ENCODE measurements at regions not wholly inside any gene's neighbourhood (a gene's known extent, or its start where the extent isn't known, plus 50 kb on each side); places are given as distances from the start of the nearest gene placed in this dataset.

DNA sequence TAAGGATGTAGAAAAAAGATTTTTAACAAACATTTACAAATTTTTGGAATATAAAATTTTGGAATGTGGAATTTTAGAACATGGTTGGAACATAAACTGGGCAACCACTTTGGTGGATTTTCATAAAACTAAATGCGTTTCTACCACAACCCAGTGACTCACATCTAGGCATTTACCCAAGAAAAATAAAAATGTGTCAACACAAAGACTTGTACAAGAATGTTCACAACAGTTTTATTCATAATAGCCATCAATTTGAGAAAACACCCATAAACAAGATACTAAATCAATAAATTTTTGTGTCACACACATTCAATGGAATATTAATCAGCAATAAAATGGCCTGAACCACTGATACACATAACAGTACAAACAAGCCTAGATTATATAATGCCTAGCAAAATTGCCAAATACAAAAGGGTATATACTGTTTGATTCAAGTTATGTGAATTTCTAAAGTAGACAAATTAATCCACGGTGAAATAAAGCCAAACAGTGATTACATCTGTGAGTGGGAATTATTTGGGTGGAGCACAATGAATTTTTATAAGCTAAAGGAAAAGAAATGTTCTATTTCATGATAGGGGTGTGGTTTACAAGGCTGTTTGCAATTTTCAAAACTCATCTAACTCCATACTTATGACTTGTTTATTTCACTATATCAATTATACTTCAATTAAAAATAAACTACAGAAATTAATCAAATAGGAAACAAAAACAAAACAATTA, 415.2 kb upstream of the OR4E1 start:
- no peak for DNase-seq

DNA sequence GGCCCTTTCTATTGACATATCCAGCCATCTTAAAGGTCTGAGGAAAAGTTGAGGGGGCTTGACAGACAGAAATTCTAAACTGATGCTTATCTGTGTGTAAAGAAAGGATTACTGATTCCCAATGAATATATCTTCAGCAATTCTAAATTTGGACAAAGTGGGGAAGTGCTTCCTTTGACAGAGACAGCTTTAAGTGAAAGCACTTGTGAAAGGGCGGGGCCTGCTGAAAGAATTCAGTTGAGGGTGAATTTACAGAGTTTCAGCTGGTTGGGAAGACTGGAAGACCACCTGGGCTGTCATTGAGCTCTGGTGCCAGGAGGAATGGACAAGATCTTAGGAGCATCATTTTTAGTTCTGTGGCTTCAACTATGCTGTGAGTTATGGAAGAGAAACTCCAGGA, 412.5 kb upstream of the OR4E1 start:
- no peak for DNase-seq

DNA sequence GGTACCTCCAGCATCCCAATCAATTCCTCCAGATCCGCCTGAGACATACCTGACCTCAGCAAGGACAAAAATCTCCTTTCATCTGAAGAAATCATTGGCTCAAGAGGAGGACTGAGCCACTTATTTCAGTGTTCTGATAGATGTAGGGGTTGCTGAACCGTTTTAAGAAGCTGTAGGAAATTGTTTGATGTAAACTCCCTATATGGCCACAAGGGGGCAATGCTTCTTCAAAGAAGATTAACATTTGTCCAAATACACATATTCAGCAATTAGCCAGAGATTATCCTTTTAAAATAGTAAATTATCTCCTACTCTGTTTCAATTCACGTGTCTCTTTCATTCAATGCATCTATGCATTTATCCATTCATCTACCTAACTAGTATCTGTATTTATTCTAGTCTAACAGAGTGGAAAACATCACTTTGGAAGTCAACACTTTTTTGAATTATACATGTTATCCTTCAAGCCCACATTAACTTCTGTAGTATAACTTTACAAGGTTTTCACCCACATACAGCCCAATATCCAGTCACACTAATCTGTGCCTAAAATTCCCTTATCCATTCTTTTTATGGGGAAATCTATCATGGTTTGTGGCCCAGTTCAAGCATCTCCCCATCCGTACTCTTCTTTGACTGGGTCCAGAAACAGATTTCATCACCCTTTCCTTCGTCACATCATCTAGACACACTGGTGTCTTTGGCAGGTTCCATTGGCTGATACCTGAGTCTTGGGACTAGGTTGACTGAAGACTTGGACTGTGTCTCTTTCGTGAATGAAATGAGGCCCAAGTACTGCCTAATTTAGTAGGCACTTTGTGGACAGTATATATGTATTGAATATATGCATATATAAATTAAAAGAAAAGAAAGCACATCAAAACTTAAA, 411.0 kb upstream of the OR4E1 start:
- DNase-seq = no peak

DNA sequence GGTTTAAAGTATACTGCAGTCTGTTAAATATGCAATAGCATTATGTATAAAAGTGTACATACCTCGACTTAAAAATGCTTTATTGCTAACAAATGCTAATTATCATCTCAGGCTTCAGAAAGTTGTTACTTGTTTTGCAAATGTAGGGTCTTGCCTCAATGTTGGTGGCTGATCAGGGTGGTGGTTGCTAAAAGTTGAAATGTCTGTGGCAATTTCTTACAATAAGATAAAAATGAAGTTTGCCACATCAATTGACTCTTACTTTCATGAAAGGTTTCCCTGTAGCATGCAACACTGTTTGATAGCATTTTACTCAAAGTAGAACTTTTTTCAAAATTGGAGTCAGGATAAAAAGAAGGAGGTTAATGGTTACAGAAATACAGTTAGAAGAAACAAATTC, 407.7 kb upstream of the OR4E1 start:
- no peak for DNase-seq

DNA sequence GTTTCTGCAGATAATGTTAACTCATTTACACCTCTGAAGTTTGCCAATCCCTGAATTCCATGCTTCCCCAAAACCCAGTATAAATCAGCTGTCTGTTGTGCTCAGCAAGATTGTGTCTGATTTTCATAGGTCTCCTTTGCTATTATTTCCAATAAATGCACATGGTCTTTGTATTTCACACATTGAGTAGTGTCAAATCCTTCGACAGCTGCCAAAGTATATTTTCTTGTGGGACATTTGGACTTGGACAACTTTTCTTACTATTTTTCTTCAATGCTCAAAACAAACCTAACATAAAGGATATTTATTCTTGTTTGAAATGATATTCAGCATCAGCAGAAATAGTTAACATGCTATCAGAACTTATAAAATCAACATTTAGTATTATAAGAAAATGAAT, 406.1 kb upstream of the OR4E1 start:
- no peak for DNase-seq

DNA sequence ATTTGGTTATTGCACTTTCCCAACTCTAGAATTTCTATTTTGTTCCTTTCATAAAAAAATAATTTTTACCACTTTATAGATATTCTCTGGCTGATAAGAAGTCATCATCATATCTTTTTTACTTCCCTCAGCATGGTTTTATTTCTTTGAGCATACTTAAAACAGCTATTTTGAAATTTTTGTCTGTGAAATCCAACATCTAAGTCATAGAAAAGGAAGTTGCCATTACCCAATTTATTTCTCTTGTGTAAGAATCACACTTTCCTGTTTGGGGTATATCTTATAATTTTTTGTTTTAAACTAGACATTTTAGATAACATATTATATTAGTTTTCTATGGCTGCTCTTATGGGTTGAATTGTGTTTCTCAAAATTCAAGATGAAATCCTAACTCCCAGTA, 400.2 kb upstream of the OR4E1 start:
- DNase-seq = no peak

DNA sequence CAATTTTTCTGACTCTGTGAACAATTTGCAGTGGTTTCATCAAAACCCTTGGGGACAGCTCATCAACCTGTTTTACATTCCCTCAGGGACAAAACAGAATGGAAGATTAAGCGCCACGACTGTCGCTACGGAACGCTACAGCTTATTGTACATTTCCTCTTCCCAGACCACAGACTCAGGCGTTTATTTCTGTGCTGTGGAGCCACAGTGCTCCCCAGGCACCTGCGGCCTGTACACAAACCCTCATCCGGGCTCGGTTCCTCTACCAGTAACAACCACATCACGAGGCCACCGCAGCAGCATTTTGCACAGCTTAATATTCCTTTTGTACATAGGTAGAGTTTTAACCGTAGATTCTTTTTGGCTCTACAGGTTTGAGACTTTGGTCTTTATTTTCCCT, 397.4 kb upstream of the OR4E1 start:
- no peak for DNase-seq

DNA sequence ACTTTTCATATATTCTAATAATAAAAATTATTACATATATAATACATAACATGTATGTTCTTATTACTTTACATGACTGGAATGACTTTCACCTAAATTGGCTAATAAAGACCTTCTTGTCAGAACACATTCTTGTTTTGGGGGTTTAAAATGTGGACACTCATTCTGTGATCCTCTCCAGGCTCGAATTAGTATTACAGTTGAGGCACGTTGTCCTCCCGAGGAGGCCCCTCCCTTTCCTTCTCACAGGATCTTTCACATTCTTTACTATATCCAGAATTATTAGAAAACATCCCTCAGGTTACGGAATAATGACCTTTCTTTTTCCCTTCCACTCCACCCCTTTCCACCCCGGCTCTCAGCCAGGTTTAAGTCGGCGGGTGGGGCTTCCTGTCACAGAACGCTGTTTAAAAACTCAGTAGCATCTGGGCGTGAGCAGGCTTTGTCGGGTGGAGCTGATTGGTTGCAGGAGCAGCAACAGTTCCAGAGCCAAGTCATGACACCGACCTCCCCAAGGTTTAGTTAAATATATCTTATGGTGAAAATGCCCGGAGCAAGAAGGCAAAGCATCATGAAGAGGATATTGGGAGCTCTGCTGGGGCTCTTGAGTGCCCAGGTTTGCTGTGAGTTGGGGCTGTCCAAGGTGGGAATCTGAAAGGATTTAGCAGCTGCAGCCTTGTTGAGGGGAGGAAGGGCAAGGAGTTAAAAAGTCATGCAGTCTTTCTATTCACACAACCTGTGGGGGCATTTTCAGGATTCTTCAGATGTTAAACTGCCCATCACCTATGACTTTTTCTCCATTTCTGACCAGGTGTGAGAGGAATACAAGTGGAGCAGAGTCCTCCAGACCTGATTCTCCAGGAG, 396.7 kb upstream of the OR4E1 start:
- no peak for DNase-seq

DNA sequence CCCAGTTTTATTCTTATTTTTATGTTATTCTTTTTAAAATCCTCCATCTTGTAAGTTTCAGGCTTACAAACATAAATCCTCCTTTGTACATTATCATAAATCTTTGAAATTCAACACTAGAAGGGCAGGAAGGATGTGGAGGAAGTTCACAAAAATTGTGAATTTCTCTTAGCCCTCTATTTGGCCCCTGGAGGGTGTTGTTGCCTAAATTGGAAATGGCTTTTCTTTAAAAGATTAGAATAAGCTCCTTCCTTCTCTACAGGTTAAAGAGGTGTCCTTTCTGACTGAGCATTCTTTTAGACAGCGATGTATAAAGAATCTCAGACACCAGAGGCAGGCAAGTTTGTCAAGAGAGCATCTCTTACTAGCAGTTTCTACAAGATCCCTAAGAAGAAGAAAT, 391.7 kb upstream of the OR4E1 start:
- no peak for DNase-seq

DNA sequence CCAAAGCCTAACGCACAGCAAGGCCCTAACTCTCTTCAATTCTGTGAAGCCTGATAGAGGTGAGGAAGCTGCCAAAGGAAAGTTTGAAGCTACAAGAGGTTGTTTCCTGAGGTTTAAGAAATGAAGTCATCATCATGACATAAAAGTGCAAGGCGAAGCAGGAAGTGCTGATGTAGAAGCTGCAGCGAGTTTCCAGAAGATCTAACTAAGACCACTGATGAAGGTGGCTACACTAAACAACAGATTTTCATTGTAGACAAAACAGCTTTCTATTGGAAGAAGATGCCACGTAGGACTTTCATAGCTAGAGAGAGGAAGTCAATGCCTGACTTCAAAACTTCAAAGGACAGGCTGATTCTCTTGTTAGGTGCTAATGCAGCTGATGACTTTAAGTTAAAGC, 385.6 kb upstream of the OR4E1 start:
- no peak for DNase-seq

DNA sequence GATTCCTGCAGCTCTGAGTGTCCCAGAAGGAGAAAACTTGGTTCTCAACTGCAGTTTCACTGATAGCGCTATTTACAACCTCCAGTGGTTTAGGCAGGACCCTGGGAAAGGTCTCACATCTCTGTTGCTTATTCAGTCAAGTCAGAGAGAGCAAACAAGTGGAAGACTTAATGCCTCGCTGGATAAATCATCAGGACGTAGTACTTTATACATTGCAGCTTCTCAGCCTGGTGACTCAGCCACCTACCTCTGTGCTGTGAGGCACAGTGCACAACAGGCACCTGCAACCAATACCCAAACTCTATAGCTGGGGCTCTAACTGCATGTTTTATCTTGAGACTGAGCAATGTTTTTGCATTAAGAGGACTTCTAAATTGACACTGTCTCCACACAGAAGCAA, 379.2 kb upstream of the OR4E1 start:
- no peak for DNase-seq

DNA sequence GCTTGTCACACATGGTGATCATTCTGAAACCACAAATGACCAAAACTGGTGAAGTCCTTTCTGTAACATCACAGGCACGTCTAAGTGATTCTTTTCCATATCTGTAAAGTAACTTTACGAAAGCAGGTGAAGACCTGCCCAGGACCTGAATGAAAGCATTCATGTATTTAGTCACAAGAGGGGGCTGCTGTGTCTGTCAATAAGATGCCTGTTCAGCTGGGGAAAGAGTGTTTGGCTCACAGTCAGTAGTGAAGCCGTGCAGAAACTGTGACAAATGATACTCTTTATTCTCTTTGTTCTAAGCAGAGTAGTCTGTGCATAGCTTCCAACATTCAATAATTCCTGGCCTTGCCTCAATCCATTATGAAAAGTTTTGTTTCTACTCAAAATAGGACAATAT, 373.5 kb upstream of the OR4E1 start:
- no peak for DNase-seq

DNA sequence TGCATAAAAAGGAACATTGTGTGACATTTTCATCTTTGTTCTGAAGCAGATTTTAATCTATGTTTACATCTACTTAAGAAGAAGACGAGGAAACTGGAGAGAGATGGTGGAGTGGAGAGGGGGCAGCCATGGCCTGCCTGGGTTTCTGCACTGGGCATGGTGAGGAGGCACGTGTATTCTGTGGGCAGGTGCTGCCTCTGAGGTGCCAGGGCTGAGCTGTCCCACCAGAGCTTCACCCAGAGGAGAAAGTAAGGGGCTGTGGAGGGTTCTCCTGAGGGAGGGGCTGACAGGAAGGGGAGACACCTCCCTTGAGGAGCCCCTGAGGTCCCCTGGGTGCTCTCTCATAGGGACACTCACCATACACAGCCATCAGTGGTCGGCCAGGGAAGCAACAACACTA, 372.4 kb upstream of the OR4E1 start:
- DNase-seq = no peak

DNA sequence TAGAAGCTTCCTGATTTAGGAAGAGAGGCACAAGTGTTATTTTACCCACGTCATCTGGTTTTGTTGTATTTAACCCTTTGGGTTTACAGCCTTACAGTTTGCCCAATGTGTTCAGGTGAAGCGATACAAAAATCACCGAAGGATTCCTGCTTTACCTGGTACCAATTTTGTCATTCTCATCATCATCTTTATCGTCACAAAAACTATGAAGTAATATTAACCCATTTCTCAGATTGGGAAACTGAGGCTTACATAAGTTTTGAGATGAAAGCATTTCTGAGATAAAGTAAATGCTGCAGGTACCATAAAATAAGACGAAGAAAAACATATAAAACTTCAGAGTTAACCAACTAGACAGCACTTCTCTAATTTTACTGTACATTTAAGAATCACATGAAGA, 370.6 kb upstream of the OR4E1 start:
- no peak for DNase-seq

DNA sequence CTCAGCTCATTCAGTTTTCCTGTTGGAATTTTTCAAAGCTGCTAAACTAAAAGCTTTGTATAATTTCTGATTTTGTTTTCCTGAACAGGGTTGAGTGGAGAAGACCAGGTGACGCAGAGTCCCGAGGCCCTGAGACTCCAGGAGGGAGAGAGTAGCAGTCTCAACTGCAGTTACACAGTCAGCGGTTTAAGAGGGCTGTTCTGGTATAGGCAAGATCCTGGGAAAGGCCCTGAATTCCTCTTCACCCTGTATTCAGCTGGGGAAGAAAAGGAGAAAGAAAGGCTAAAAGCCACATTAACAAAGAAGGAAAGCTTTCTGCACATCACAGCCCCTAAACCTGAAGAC, 367.1 kb upstream of the OR4E1 start:
- DNase-seq = no peak

DNA sequence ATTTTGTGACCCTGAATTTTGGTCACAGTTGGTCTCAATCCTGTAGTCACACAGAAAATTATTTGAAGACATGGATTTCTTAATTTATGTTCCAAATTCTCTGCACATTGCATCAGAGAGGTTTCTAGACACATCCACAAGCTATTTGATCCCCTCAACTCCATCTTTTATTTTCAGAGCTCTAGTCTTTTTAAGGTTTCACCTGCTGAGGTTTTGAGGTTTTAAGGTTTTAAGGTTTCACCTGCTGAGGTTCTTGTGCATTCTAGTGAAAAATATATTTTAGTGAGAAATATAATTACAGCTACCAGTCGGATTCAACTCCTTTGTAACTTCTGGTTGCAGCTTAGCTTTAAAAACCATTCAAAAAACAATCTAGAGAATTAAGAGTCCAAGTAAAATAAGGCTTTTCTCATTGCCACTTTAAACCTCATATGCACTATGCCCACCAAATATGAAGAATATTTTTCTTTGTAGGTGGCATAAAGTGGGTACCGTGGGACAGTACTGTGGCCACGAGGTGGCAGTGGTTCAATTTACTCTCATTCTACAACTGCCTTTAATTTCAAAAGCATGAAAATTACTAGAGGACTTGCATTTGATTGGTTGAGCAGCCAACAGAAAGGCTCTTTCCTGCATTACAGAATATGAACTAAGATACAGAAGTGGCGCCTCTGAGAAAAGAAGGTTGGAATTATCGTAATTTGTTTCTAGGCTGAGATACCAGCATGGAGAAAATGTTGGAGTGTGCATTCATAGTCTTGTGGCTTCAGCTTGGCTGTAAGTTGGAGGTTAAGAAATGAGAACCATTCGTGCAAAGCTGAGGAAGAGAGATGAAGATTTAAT, 366.5 kb upstream of the OR4E1 start:
- DNase-seq = no peak

DNA sequence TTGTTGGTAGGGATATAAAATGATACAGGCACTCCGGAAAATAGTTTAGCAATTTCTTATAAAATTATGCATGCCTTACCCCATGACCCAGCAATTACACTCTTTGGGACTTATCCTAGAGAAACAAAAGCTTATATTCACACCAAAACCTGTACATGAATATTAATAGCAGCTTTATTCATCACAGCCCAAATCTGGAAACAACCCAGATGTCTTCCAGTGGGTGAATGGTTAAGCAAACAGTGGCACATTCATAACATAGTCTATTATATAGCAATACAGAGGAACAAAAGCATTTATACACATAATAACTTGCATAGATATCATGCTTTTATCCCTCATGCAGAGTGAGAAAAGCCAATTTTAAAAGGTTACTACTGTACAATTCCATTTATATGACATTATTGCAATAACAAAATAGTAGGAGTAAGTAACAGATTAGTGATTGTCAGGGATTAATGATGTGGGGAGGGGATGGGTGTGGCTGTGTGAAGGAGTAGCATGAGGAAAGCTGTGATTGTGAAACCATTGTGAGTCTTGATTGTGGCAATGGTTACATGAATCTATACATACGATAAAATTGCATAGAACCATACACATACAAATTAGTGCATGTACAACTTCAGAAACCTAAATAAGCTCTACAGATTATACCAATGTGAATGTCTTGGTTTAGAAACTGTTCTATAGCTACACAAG, 363.1 kb upstream of the OR4E1 start:
- no peak for DNase-seq

DNA sequence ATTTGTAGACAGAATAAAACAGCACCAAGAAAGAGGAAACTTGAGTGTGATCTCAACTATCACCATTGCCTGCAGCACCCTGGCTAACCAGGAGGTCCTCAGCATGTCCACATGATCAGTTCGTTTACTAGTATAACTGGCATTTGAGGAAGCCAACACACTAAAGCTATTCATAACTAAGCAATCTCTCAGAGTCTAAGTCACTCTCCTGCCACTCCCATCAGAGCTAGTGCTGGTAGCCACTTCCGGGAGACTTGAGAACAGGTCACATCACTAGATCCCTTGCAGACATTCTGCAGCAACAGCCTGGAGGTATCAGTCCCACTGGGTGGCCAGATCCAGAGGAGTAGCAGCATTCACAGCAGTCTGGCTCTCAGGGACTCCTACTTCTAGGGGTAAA, 352.9 kb upstream of the OR4E1 start:
- no peak for DNase-seq

DNA sequence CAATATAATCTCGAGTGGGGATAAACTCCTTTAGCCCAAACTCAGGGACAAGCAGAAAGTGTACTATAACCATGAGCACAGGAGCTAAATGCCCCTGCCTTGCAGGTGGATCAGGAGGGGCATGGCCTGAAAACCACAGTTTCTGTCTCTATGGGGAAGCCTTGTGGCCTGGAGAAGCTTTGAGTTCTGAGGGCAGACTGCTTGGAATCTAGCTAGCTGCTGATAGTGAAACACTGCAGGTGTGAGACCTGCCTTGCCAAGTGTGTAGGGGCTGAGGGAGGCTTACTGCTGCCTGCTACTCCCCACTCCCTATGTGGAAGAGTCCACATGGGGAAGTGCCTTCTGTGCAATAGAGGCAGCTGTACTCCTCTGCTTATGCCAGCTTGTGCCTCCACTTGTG, 352.3 kb upstream of the OR4E1 start:
- no peak for DNase-seq

DNA sequence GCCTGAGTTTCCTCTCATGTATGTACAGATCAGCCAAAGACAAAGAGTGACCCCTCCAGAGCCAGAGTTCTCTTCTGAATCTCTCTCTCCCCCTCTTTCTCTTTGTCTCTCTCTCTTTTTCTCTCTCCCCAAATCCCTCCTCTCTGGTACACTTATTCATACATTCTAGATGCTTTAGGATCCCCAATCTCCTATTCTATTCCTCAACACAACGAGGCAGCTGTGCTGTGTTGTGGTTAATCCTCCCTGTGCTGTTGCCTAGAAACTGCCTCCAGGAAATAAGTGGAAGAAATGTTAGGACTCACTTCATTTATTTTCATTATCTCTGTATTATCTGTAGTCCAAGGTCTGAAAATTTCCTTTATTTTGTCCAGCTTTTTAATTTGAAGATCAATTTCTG, 350.5 kb upstream of the OR4E1 start:
- no peak for DNase-seq

DNA sequence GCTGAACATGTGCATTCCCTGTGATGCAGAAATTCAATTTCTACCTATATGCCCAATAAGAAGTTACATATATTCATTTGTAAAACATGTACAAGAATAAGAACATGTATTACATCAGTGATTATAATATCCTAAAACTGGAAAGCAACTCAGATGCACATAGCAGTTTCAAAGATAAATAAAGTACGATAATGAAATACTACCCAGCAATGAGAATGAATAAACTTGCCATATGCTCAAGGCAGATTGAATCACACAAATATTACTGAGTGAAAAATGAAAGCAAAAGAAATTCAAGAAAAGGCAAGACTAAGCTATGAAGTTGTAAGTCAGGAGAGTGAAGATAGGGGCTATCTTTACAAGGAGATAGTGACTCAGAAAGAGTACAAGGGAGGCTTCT, 345.3 kb upstream of the OR4E1 start:
- DNase-seq = no peak

DNA sequence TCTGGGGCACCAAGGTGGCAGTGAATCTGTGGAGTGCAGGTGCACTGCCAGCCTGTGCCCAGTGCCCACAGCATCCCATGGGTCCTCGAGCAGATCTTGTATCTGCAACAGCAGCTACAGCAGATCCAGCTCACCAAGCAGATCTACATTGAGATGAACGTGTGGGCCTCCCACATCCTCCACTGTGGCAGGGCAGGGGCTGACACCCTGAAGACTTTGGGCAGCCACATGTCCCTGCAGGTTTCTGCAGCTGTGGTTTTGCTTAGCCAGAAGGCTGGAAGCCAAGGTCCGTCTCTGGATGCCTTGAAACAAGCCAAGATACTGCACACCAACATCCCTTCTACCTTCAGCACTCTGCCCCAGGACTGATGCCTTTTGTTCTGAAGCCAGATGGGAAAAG, 338.8 kb upstream of the OR4E1 start:
- no peak for DNase-seq

Data from 8988T (cell line).